ENCODE measurements at regions not wholly inside any gene's neighbourhood (a gene's known extent, or its start where the extent isn't known, plus 50 kb on each side); places are given as distances from the start of the nearest gene placed in this dataset.
"Not testable (repeated sequence)": the region's sequence is repeated elsewhere in the genome, so short reads cannot be mapped to it uniquely, and the experiment has no call there.

DNA sequence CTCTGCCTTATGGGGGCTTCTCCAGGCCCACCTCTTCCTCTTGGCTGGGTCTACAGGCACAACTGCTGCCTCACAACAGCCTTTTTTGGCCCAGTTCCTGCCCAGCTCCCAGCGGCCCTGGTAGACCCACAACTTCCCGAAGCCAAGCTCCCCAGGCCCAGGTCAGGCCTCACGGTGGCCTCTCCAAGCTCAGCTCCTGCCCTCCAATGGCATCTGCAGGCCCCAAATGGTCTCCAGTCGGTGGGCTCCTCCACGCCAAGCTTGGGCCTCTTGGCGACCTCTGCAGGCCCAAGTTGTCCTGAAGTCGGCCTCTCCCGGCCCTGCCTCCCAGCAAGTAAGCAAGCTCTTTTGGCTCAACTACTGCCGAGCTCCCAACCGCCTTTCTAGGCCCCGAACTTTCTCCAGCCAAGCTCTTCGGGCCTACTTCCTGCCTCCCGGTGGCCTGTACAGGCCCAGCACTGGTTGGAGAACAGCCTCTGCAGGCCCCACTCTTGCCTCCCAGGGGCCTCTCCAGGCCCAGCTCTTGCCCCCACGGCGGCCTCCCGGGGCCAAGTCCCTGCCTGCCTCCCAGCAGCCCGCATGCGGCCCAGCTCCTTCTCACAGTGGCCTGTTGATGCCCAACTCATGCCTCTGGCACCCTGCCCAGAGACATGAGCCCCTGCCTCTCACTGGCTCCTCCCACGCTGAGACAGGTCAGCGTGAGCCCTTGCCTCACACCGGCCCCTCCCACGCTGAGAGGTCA, 354.6 kb downstream of the ZNF37A start:
- H3K36me3 ChIP-seq (ENCODE audit: insufficient read depth in 1 of 2, low read depth in 1 of 2); H3K4me3 ChIP-seq; H3K27ac ChIP-seq; intact Hi-C loops (cut with DNase I); H3K27me3 ChIP-seq (ENCODE audit: insufficient read depth in 3 of 3, low read length in 2 of 3); ATAC-seq; H3K4me1 ChIP-seq; H3K9me3 ChIP-seq: not testable (repeated sequence)
- whole genome bisulfite sequencing, 3 donors = 93 to 97% (median 97%) methylated on average over 22 of the region's 22 CpGs
- DNase-seq = peak in 1 of 2 donors; percentile 43

DNA sequence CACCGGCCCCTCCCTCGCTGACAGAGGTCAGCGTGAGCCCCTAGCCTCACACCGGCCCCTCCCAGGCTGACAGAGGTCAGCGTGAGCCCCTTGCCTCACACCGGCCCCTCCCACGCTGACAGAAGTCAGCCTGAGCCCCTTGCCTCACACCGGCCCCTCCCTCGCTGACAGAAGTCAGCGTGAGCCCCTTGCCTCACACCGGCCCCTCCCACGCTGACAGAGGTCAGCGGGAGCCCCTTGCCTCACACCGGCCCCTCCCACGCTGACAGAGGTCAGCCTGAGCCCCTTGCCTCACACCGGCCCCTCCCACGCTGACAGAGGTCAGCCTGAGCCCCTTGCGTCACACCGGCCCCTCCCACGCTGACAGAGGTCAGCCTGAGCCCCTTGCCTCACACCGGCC, 355.5 kb downstream of the ZNF37A start:
- H3K4me1 ChIP-seq; H3K27ac ChIP-seq; ATAC-seq; intact Hi-C loops (cut with DNase I); H3K27me3 ChIP-seq (ENCODE audit: insufficient read depth in 3 of 3, low read length in 2 of 3); H3K4me3 ChIP-seq; H3K9me3 ChIP-seq; DNase-seq; H3K36me3 ChIP-seq (ENCODE audit: insufficient read depth in 1 of 2, low read depth in 1 of 2): not testable (repeated sequence)
- 97 to 98% (median 97%) methylated on average over 15 to 21 of the region's 21 CpGs for WGBS, 3 donors

DNA sequence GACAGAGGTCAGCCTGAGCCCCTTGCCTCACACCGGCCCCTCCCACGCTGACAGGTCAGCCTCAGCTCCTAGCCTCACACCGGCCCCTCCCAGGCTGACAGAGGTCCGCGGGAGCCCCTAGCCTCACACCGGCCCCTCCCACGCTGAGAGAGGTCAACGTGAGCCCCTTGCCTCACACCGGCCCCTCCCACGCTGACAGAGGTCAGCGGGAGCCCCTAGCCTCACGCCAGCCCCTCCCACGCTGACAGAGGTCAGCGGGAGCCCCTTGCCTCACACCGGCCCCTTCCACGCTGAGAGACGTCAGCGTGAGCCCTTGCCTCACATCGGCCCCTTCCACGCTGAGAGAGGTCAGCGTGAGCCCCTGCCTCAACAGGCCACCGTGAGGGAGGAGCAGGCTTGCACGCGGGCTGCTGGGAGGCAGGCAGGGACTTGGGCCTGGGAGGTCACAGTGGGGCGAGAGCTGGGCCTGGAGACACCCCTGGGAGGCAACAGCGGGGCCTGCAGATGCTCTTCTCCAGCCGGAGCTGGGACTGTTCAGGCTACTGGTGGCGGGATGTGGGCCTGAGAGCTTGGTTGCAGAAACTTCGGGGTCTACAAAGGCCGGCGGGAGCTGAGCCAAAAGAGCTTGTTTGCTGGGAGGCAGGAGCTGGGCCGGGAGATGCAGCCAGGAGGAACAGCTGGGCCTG, 356.4 kb downstream of the ZNF37A start:
- 95 to 97% (median 97%) methylated on average over 31 to 32 of the region's 32 CpGs for WGBS, 3 donors
- H3K9me3 ChIP-seq; H3K4me1 ChIP-seq; H3K27me3 ChIP-seq (ENCODE audit: insufficient read depth in 3 of 3, low read length in 2 of 3); intact Hi-C loops (cut with DNase I); H3K36me3 ChIP-seq (ENCODE audit: insufficient read depth in 1 of 2, low read depth in 1 of 2); H3K27ac ChIP-seq; ATAC-seq; H3K4me3 ChIP-seq: not testable (repeated sequence)
- peak in 1 of 2 donors; percentile 46 for DNase-seq

GRCh38 chr10:38451306-38451967, 357.3 kb downstream of the ZNF37A start:
- 96 to 97% (median 97%) methylated on average over 23 to 28 of the region's 28 CpGs for WGBS, 3 donors
- ATAC-seq; H3K27me3 ChIP-seq (ENCODE audit: insufficient read depth in 3 of 3, low read length in 2 of 3); H3K9me3 ChIP-seq; DNase-seq; H3K27ac ChIP-seq; H3K4me3 ChIP-seq; H3K36me3 ChIP-seq (ENCODE audit: insufficient read depth in 1 of 2, low read depth in 1 of 2); H3K4me1 ChIP-seq; intact Hi-C loops (cut with DNase I): not testable (repeated sequence)

Measured in psoas muscle (tissue), 7 donors.